ENCODE measurements at regions not wholly inside any gene's neighbourhood (a gene's known extent, or its start where the extent isn't known, plus 50 kb on each side); places are given as distances from the start of the nearest gene placed in this dataset.
"Not testable (repeated sequence)": the region's sequence is repeated elsewhere in the genome, so short reads cannot be mapped to it uniquely, and the experiment has no call there.

DNA sequence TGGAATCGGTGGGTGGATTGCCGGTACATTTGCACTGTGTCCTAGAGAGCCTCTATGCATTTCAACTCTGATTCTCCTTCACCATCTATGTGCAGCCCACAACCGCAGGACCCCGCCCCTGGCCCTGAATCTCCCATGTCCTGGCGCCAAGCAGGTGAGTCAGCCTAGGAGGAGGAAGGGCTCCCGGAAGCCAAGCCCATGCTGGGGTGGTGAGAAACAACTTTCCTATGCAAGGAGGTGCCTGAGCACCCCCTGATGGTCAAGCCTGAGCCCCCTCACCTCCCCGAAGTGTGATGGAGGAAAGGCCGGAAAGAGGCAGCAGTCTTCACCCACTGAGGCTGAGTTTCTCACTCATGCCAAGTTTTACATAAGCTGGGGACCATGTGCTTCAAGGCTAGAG is 110.8 kb downstream of the TNFRSF13B start:
- H2AFZ ChIP-seq (ENCODE audit: low read depth, low read length); H3K27ac ChIP-seq (ENCODE audit: extremely low read depth, low read depth, low read length); H3K4me3 ChIP-seq; FAIRE-seq; CTCF ChIA-PET (ENCODE audit: low intra/inter-chr PET ratio); POLR2A ChIA-PET; H3K4me1 ChIP-seq (replicated peaks in 1 of 2; ENCODE audit: control insufficient read depth in 2 of 2, insufficient read depth in 2 of 2, low read length in 2 of 2); H4K20me1 ChIP-seq (replicated peaks; ENCODE audit: control insufficient read depth, insufficient read depth, low read length); H3K36me3 ChIP-seq (ENCODE audit: control insufficient read depth, insufficient read depth, low read length); H3K4me2 ChIP-seq (ENCODE audit: insufficient read depth, low read length); H3K9me1 ChIP-seq (ENCODE audit: control insufficient read depth, insufficient read depth, low read length); H3K27me3 ChIP-seq (ENCODE audit: control insufficient read depth in 2 of 2, insufficient read depth in 2 of 2, low read length in 2 of 2); intact Hi-C loops (cut with micrococcal nuclease); ATAC-seq; H3K79me2 ChIP-seq (ENCODE audit: control insufficient read depth, insufficient read depth, low read length); H3K9ac ChIP-seq (ENCODE audit: insufficient read depth in 1 of 2, low read depth in 2 of 2, low read length in 2 of 2); H3K9me3 ChIP-seq (replicated peaks; ENCODE audit: control insufficient read depth, insufficient read depth, low read depth, low read length); BruUV-seq (replicated peaks); in situ Hi-C loops (cut with MboI): not testable (repeated sequence)
- DNase-seq (ENCODE audit: extremely low read depth in 1 of 4, low spot score in 3 of 4): peak in 1 of 4 experiments; percentile 4
- TF ChIP-seq, protein P1, sequence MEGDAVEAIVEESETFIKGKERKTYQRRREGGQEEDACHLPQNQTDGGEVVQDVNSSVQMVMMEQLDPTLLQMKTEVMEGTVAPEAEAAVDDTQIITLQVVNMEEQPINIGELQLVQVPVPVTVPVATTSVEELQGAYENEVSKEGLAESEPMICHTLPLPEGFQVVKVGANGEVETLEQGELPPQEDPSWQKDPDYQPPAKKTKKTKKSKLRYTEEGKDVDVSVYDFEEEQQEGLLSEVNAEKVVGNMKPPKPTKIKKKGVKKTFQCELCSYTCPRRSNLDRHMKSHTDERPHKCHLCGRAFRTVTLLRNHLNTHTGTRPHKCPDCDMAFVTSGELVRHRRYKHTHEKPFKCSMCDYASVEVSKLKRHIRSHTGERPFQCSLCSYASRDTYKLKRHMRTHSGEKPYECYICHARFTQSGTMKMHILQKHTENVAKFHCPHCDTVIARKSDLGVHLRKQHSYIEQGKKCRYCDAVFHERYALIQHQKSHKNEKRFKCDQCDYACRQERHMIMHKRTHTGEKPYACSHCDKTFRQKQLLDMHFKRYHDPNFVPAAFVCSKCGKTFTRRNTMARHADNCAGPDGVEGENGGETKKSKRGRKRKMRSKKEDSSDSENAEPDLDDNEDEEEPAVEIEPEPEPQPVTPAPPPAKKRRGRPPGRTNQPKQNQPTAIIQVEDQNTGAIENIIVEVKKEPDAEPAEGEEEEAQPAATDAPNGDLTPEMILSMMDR (IDR thresholded peaks at IDR 0.05 in 2 of 3, conservative IDR thresholded peaks at IDR 0.05 in 1 of 3; ENCODE audit: insufficient read depth in 2 of 3, low read depth in 1 of 3, low read length in 3 of 3): peak in 1 of 3 experiments; percentile 20; a peak in 1 of 6 replicates
- WGBS (ENCODE audit: insufficient coverage, low coverage, missing lambda C conversion rate): 0% methylated on average over 3 of the region's 8 CpGs

DNA sequence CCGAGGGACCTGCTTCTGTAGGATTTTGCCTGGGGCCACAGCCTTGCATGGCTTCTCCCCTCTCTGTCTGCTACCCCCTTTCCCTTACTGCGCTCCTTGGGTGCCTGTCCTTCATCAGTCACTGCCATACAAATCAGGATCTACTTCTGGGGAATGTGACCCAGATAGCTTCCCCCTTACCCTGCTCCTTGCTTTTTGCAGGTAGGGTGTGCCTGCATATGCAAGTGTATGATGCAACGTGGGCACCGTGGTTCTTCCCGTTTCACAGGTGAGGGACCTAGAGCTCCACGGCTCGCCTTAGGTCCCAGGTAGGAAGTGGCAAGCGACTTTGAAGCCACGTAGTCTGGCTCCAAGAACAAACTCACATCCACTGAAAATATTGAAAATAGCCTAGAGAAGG is 111.5 kb downstream of the TNFRSF13B start:
- H3K4me2 ChIP-seq (ENCODE audit: insufficient read depth, low read length); H3K4me1 ChIP-seq (replicated peaks in 1 of 2; ENCODE audit: control insufficient read depth in 2 of 2, insufficient read depth in 2 of 2, low read length in 2 of 2); H3K9me3 ChIP-seq (replicated peaks; ENCODE audit: control insufficient read depth, insufficient read depth, low read depth, low read length); BruUV-seq (replicated peaks); ATAC-seq; H3K27me3 ChIP-seq (ENCODE audit: control insufficient read depth in 2 of 2, insufficient read depth in 2 of 2, low read length in 2 of 2); H3K9me1 ChIP-seq (ENCODE audit: control insufficient read depth, insufficient read depth, low read length); H3K27ac ChIP-seq (ENCODE audit: extremely low read depth, low read depth, low read length); DNase-seq (ENCODE audit: extremely low read depth in 1 of 4, low spot score in 3 of 4); H2AFZ ChIP-seq (ENCODE audit: low read depth, low read length); intact Hi-C loops (cut with micrococcal nuclease); in situ Hi-C loops (cut with MboI); H3K36me3 ChIP-seq (ENCODE audit: control insufficient read depth, insufficient read depth, low read length); H4K20me1 ChIP-seq (replicated peaks; ENCODE audit: control insufficient read depth, insufficient read depth, low read length); H3K79me2 ChIP-seq (ENCODE audit: control insufficient read depth, insufficient read depth, low read length); H3K9ac ChIP-seq (ENCODE audit: insufficient read depth in 1 of 2, low read depth in 2 of 2, low read length in 2 of 2); FAIRE-seq; CTCF ChIA-PET (ENCODE audit: low intra/inter-chr PET ratio); H3K4me3 ChIP-seq: not testable (repeated sequence)
- POLR2A ChIA-PET: interaction anchor here (0.7 kb wide), 1 partner anchor 9 kb away, joined by 3 read pairs; no protein-coding TSS in a partner anchor
- 1% methylated on average over 9 of the region's 9 CpGs for WGBS (ENCODE audit: insufficient coverage, low coverage, missing lambda C conversion rate)

DNA sequence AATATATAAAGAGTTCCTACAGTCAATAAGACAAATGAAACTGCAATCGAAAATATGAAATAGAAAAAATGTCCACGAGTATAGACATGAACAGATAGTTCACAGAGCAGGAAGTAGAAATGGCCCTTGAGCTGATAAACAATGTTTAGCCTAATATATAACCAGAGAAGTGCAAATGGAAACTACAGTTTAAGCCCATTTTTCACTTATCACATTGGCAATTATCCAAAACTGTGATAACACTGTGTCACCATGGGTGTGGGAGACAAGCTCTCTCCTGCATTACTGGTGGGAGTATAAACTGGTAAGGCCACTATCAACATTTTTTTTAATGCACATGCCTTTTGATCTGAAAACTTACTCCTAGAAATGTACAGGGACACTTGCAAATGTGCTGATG is 112.4 kb downstream of the TNFRSF13B start:
- H3K79me2 ChIP-seq (ENCODE audit: control insufficient read depth, insufficient read depth, low read length); H4K20me1 ChIP-seq (replicated peaks; ENCODE audit: control insufficient read depth, insufficient read depth, low read length); intact Hi-C loops (cut with micrococcal nuclease); H3K27ac ChIP-seq (ENCODE audit: extremely low read depth, low read depth, low read length); H3K9me3 ChIP-seq (replicated peaks; ENCODE audit: control insufficient read depth, insufficient read depth, low read depth, low read length); H3K4me2 ChIP-seq (ENCODE audit: insufficient read depth, low read length); H3K9ac ChIP-seq (ENCODE audit: insufficient read depth in 1 of 2, low read depth in 2 of 2, low read length in 2 of 2); H3K36me3 ChIP-seq (ENCODE audit: control insufficient read depth, insufficient read depth, low read length); BruUV-seq (replicated peaks); ATAC-seq; H3K27me3 ChIP-seq (ENCODE audit: control insufficient read depth in 2 of 2, insufficient read depth in 2 of 2, low read length in 2 of 2); FAIRE-seq; H3K9me1 ChIP-seq (ENCODE audit: control insufficient read depth, insufficient read depth, low read length); H3K4me1 ChIP-seq (replicated peaks in 1 of 2; ENCODE audit: control insufficient read depth in 2 of 2, insufficient read depth in 2 of 2, low read length in 2 of 2); H2AFZ ChIP-seq (ENCODE audit: low read depth, low read length); in situ Hi-C loops (cut with MboI); CTCF ChIA-PET (ENCODE audit: low intra/inter-chr PET ratio); H3K4me3 ChIP-seq; DNase-seq (ENCODE audit: extremely low read depth in 1 of 4, low spot score in 3 of 4); POLR2A ChIA-PET: not testable (repeated sequence)
- WGBS (ENCODE audit: insufficient coverage, low coverage, missing lambda C conversion rate): no CpG with 5 or more reads among the region's 2 CpGs

Measured in K562 (cell line).